SJCRH30 (cell line): ENCODE measurements at regions not wholly inside any gene's neighbourhood (a gene's known extent, or its start where the extent isn't known, plus 50 kb on each side); places are given as distances from the start of the nearest gene placed in this dataset.
A peak's percentile ranks its signal among the peaks of the same experiment; 100 is the strongest.

Experiments
- DNase-seq, 2 experiments: peaks; one replicate each; pipeline ENCODE4 v3.0.0-alpha.2; 2015 to 2020
- H3K27ac ChIP-seq: fragments of 250-450 bp; sonication (Bioruptor Pico); 2 replicates; pipeline ENCODE4 v1.5.1; 2020; ENCODE audit warnings: mild to moderate bottlenecking, moderate library complexity
- H3K27me3 ChIP-seq: fragments of 250-450 bp; sonication (Bioruptor Pico); 2 replicates; pipeline ENCODE4 v1.5.1; 2020; ENCODE audit warnings: mild to moderate bottlenecking, moderate library complexity
- H3K36me3 ChIP-seq: fragments of 250-450 bp; sonication (Bioruptor Pico); 2 replicates; pipeline ENCODE4 v1.5.1; 2020; ENCODE audit warnings: mild to moderate bottlenecking, moderate library complexity
- H3K4me1 ChIP-seq: fragments of 250-450 bp; sonication (Bioruptor Pico); 2 replicates; pipeline ENCODE4 v1.5.1; 2020; ENCODE audit warnings: mild to moderate bottlenecking, moderate library complexity
- H3K4me3 ChIP-seq: fragments of 250-450 bp; sonication (Bioruptor Pico); 2 replicates; pipeline ENCODE4 v1.5.1; 2020; ENCODE audit warnings: mild to moderate bottlenecking, moderate library complexity
- H3K9me3 ChIP-seq: fragments of 250-450 bp; sonication (Bioruptor Pico); replicated peaks from 2 replicates; pipeline ENCODE4 v1.5.1; 2020; ENCODE audit warnings: mild to moderate bottlenecking, moderate library complexity

GRCh38 chr22:47678636-47679287 is 916.3 kb downstream of the TBC1D22A start:
- Histone ChIP-seq H3K4me1 (no peaks in the 10 kb centered on the region), H3K27me3 (no peaks in the 10 kb centered on the region), H3K36me3 (no peaks in the 10 kb centered on the region), H3K4me3 (no peak overlapping the region), H3K9me3 (no peaks in the 10 kb centered on the region), H3K27ac (no peak overlapping the region)
- no peak for DNase-seq

- H3K36me3 ChIP-seq: no peaks in the 10 kb centered on the region
- no peaks in the 10 kb centered on the region for H3K9me3 ChIP-seq
- H3K27me3 ChIP-seq: no peaks in the 10 kb centered on the region
- no peaks in the 10 kb centered on the region for H3K4me1 ChIP-seq
- no peak overlapping the region for H3K27ac ChIP-seq
- DNase-seq: no peak
- no peak overlapping the region for H3K4me3 ChIP-seq
Measured at GRCh38 chr22:47678048-47678447, 915.6 kb downstream of the TBC1D22A start.

- no peaks in the 10 kb centered on the region for H3K4me1 ChIP-seq
- no peaks in the 10 kb centered on the region for H3K36me3 ChIP-seq
- no peaks in the 10 kb centered on the region for H3K27me3 ChIP-seq
- no peaks in the 10 kb centered on the region for H3K9me3 ChIP-seq
- H3K4me3 ChIP-seq: no peak overlapping the region
- DNase-seq: no peak
- H3K27ac ChIP-seq: no peak overlapping the region
Measured at GRCh38 chr22:47676685-47677084, 914.2 kb downstream of the TBC1D22A start.

GRCh38 chr22:47674600-47674999 is 912.1 kb downstream of the TBC1D22A start:
- Histone ChIP-seq H3K4me3 (no peak overlapping the region), H3K36me3 (peaks cover 4% of the 10 kb centered on the region; the same call in 1 of the 2 replicates), H3K27ac (no peak overlapping the region), H3K9me3 (no peaks in the 10 kb centered on the region), H3K27me3 (no peaks in the 10 kb centered on the region), H3K4me1 (no peaks in the 10 kb centered on the region)
- DNase-seq: no peak

- H3K36me3 ChIP-seq: peaks cover 4% of the 10 kb centered on the region; the same call in 1 of the 2 replicates
- DNase-seq: no peak
- H3K4me3 ChIP-seq: no peak overlapping the region
- H3K27me3 ChIP-seq: no peaks in the 10 kb centered on the region
- H3K4me1 ChIP-seq: no peaks in the 10 kb centered on the region
- no peak overlapping the region for H3K27ac ChIP-seq
- H3K9me3 ChIP-seq: no peaks in the 10 kb centered on the region
Measured at GRCh38 chr22:47673557-47673956, 911.1 kb downstream of the TBC1D22A start.

- Histone ChIP-seq H3K9me3 (no peaks in the 10 kb centered on the region; the same call in 1 of the 2 replicates), H3K4me1 (no peaks in the 10 kb centered on the region), H3K4me3 (no peak overlapping the region), H3K36me3 (peaks cover 4% of the 10 kb centered on the region; the same call in 1 of the 2 replicates), H3K27me3 (no peaks in the 10 kb centered on the region), H3K27ac (no peak overlapping the region)
- no peak for DNase-seq
Measured at GRCh38 chr22:47672526-47672925, 910.1 kb downstream of the TBC1D22A start.

GRCh38 chr22:47665151-47665550 is 902.7 kb downstream of the TBC1D22A start:
- Histone ChIP-seq H3K27me3 (no peaks in the 10 kb centered on the region), H3K4me3 (no peak overlapping the region), H3K27ac (no peak overlapping the region), H3K4me1 (no peaks in the 10 kb centered on the region), H3K9me3 (no peaks in the 10 kb centered on the region; the same call in 1 of the 2 replicates), H3K36me3 (peaks cover 4% of the 10 kb centered on the region; the same call in 1 of the 2 replicates)
- no peak for DNase-seq

- H3K27ac ChIP-seq: no peak overlapping the region
- H3K4me1 ChIP-seq: no peaks in the 10 kb centered on the region
- H3K4me3 ChIP-seq: no peak overlapping the region
- no peak for DNase-seq
- H3K36me3 ChIP-seq: peaks cover 4% of the 10 kb centered on the region; the same call in 1 of the 2 replicates
- H3K9me3 ChIP-seq: no peaks in the 10 kb centered on the region; the same call in 1 of the 2 replicates
- no peaks in the 10 kb centered on the region for H3K27me3 ChIP-seq
Measured at GRCh38 chr22:47663615-47664605, 901.5 kb downstream of the TBC1D22A start.

GRCh38 chr22:47659467-47660223 is 897.2 kb downstream of the TBC1D22A start:
- no peak overlapping the region for H3K4me3 ChIP-seq
- H3K27ac ChIP-seq: no peak overlapping the region
- H3K27me3 ChIP-seq: no peaks in the 10 kb centered on the region
- no peaks in the 10 kb centered on the region for H3K9me3 ChIP-seq
- DNase-seq: peak in 1 of 2 experiments; percentile 8
- H3K4me1 ChIP-seq: no peaks in the 10 kb centered on the region
- H3K36me3 ChIP-seq: peaks cover 12% of the 10 kb centered on the region; the same call in 1 of the 2 replicates

- Histone ChIP-seq H3K9me3 (no peaks in the 10 kb centered on the region), H3K27ac (no peak overlapping the region), H3K4me3 (no peak overlapping the region), H3K27me3 (no peaks in the 10 kb centered on the region), H3K36me3 (peaks cover 12% of the 10 kb centered on the region; the same call in 1 of the 2 replicates), H3K4me1 (no peaks in the 10 kb centered on the region)
- no peak for DNase-seq
Measured at GRCh38 chr22:47658182-47658581, 895.7 kb downstream of the TBC1D22A start.

- Histone ChIP-seq H3K27ac (no peak overlapping the region), H3K4me3 (no peak overlapping the region), H3K27me3 (no peaks in the 10 kb centered on the region), H3K9me3 (no peaks in the 10 kb centered on the region), H3K4me1 (no peaks in the 10 kb centered on the region), H3K36me3 (peaks cover 10% of the 10 kb centered on the region; the same call in 1 of the 2 replicates)
- DNase-seq: no peak
Measured at GRCh38 chr22:47657224-47657623, 894.8 kb downstream of the TBC1D22A start.

- DNase-seq: no peak
- Histone ChIP-seq H3K27me3 (no peaks in the 10 kb centered on the region), H3K4me1 (no peaks in the 10 kb centered on the region), H3K27ac (no peak overlapping the region), H3K4me3 (no peak overlapping the region), H3K36me3 (peaks cover 8% of the 10 kb centered on the region; the same call in 1 of the 2 replicates), H3K9me3 (no peaks in the 10 kb centered on the region)
Measured at GRCh38 chr22:47656806-47657205, 894.4 kb downstream of the TBC1D22A start.

GRCh38 chr22:47655930-47656329 is 893.5 kb downstream of the TBC1D22A start:
- peaks cover 8% of the 10 kb centered on the region; the same call in 1 of the 2 replicates for H3K36me3 ChIP-seq
- H3K27ac ChIP-seq: no peak overlapping the region
- no peaks in the 10 kb centered on the region for H3K4me1 ChIP-seq
- no peak for DNase-seq
- no peak overlapping the region for H3K4me3 ChIP-seq
- no peaks in the 10 kb centered on the region for H3K27me3 ChIP-seq
- no peaks in the 10 kb centered on the region for H3K9me3 ChIP-seq

- DNase-seq: no peak
- Histone ChIP-seq H3K4me1 (no peaks in the 10 kb centered on the region), H3K4me3 (no peak overlapping the region), H3K27ac (no peak overlapping the region), H3K27me3 (no peaks in the 10 kb centered on the region), H3K36me3 (peaks cover 8% of the 10 kb centered on the region; the same call in 1 of the 2 replicates), H3K9me3 (no peaks in the 10 kb centered on the region)
Measured at GRCh38 chr22:47654922-47655491, 892.6 kb downstream of the TBC1D22A start.
